ENCODE measurements at regions not wholly inside any gene's neighbourhood (a gene's known extent, or its start where the extent isn't known, plus 50 kb on each side); places are given as distances from the start of the nearest gene placed in this dataset.
"Not testable (repeated sequence)": the region's sequence is repeated elsewhere in the genome, so short reads cannot be mapped to it uniquely, and the experiment has no call there.

DNA sequence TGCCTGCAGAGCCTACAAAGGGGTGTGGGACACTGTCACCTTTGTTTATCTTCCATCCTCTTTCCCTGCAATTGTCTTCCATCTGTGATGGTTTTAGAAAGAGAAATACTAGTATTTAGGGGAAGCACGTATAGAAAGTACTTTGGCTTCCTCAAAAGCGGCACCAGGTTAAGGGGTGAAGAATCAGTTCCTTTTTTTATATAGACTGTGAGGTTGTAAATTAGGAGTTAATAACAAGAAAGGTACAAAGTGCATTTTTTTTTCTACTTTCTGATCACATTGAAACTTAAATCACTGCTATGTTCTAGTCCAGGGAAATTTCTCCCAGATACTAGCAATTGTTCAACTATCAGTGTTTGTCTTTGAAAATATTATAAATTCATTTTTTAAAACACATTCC is 219.3 kb downstream of the CEMIP2 start:
- Mint-ChIP-seq H3K4me3 (no peak overlapping the region), H3K4me1 (no peaks in the 10 kb centered on the region), H3K27me3 (peaks cover 40% of the 10 kb centered on the region), H3K9me3 (no peaks in the 10 kb centered on the region), H3K27ac (no peak overlapping the region)
- no peak for ATAC-seq
- no peak for DNase-seq

GRCh38 chr9:71544464-71544863 is 223.8 kb downstream of the CEMIP2 start:
- H3K9me3 Mint-ChIP-seq, result no peaks in the 10 kb centered on the region
- H3K4me3 Mint-ChIP-seq, result no peak overlapping the region
- no peak overlapping the region for H3K27ac Mint-ChIP-seq
- DNase-seq, result no peak
- peaks cover 34% of the 10 kb centered on the region for H3K27me3 Mint-ChIP-seq
- no peak for ATAC-seq
- H3K4me1 Mint-ChIP-seq, result no peaks in the 10 kb centered on the region

GRCh38 chr9:71541436-71541835 is 226.9 kb downstream of the CEMIP2 start:
- Mint-ChIP-seq H3K9me3 (no peaks in the 10 kb centered on the region), H3K4me1 (no peaks in the 10 kb centered on the region), H3K4me3 (no peak overlapping the region), H3K27me3 (peaks cover 19% of the 10 kb centered on the region), H3K27ac (no peak overlapping the region)
- no peak for ATAC-seq
- no peak for DNase-seq

DNA sequence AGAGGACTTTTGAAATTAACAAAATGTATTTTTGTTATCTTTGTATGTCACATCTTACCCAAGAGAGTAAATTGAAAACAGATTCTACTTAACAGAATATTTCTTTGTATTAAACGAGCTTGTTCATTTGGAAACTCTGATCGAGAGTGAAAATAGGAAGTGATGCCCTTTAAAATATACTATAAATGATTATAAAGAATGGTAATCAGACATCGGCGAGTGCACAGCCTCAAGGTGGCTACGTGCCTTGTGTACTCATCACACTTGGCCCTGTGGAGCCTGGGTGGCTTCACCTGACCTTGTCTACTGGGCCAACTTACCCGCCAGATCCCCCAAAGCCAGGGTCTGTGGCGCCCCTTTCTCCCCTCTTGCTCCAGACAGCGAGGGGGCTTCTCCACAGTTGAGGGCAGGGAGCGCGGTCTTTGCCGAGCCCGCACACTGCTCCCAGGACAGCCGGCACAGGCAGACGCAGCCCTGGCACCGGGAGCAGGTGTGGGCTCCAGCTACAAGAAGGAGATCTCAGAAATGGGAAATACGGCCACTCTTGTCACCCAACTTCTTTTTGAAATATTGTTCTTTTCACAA is 243.2 kb downstream of the CEMIP2 start:
- no peak overlapping the region for H3K4me3 Mint-ChIP-seq
- H3K27ac Mint-ChIP-seq, result no peak overlapping the region
- H3K9me3 Mint-ChIP-seq, result no peaks in the 10 kb centered on the region
- DNase-seq (no peak), ATAC-seq (no peak)
- H3K27me3 Mint-ChIP-seq, result peaks cover 3% of the 10 kb centered on the region
- no peaks in the 10 kb centered on the region for H3K4me1 Mint-ChIP-seq

GRCh38 chr9:71524516-71524915 is 243.8 kb downstream of the CEMIP2 start:
- no peak overlapping the region for H3K27ac Mint-ChIP-seq

GRCh38 chr9:71521132-71521531 is 247.2 kb downstream of the CEMIP2 start:
- ATAC-seq (no peak), DNase-seq (no peak)
- Mint-ChIP-seq H3K4me1 (peaks cover 7% of the 10 kb centered on the region), H3K4me3 (no peak overlapping the region), H3K9me3 (no peaks in the 10 kb centered on the region), H3K27me3 (peaks cover 8% of the 10 kb centered on the region), H3K27ac (no peak overlapping the region)

More at GRCh38 chr9:71524516-71524915, 243.8 kb downstream of the CEMIP2 start:
- no peaks in the 10 kb centered on the region for H3K9me3 Mint-ChIP-seq
- no peak overlapping the region for H3K4me3 Mint-ChIP-seq
- H3K4me1 Mint-ChIP-seq, result no peaks in the 10 kb centered on the region
- ATAC-seq (no peak), DNase-seq (no peak)
- H3K27me3 Mint-ChIP-seq, result peaks cover 8% of the 10 kb centered on the region

DNA sequence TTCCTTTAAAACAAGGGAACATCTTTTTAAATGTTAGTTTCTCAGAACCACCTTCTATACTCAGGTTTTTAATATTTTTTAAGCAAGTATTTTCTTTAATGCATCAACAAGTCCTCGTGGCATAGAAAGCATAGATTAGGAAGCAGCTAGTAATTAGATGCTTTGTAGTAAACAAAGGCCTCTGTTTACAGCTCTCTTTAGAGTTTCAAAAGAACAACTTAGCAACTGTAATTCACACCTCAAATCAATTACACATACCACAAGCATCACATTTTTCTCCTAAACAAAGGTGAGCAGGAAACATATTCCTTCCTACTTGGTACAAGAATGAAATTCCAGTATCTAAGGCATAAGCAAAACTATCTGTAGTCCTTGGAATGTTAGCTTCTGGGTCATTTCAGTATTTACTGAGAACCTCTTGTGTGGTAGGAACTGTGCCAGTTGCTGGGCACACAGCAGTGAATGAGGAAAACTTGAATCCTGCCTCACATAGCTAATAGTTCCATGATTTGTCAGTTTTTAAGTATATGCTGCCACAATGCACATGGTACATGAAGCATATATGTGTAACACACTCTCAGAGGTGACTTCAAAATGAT is 249.1 kb downstream of the CEMIP2 start:
- H3K27me3 Mint-ChIP-seq, result peaks cover 15% of the 10 kb centered on the region
- H3K9me3 Mint-ChIP-seq, result no peaks in the 10 kb centered on the region
- H3K4me3 Mint-ChIP-seq, result no peak overlapping the region
- no peak overlapping the region for H3K27ac Mint-ChIP-seq
- ATAC-seq (no peak), DNase-seq (no peak)
- peaks cover 7% of the 10 kb centered on the region for H3K4me1 Mint-ChIP-seq

GRCh38 chr9:71518045-71518827 is 250.1 kb downstream of the CEMIP2 start:
- Mint-ChIP-seq H3K27me3 (peaks cover 15% of the 10 kb centered on the region), H3K4me3 (no peak overlapping the region)

DNA sequence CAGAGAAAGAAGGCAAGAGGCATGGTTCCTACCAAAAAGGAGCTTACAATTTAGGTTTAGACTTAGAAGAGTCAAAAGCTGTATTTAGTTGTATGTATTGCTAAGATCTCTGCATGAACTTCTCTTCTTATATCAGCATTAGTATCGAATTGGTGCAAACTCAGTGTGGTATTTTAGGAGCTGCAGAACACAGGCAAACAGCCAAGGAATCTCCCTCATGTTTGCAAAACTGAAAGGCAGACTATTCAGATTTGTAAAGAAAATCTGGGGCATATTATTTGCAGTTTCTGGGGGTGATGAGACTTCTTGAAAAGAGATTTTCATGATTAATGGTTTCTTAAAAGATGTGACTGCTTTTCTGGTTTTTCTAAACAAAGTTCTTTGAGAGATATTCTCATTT is 252.7 kb downstream of the CEMIP2 start:
- ATAC-seq (no peak), DNase-seq (no peak)
- Mint-ChIP-seq H3K27ac (no peak overlapping the region), H3K4me1 (peaks cover 7% of the 10 kb centered on the region), H3K27me3 (peaks cover 15% of the 10 kb centered on the region), H3K4me3 (no peak overlapping the region), H3K9me3 (no peaks in the 10 kb centered on the region)

More at GRCh38 chr9:71518045-71518827, 250.1 kb downstream of the CEMIP2 start:
- ATAC-seq, result no peak
- no peak for DNase-seq
- Mint-ChIP-seq H3K9me3 (no peaks in the 10 kb centered on the region), H3K27ac (peak overlapping the region in 1 of 2 donors; percentile 85), H3K4me1 (peaks cover 7% of the 10 kb centered on the region)

GRCh38 chr9:71515107-71515506 is 253.2 kb downstream of the CEMIP2 start:
- H3K27ac Mint-ChIP-seq, result no peak overlapping the region
- no peak for ATAC-seq
- H3K27me3 Mint-ChIP-seq, result peaks cover 12% of the 10 kb centered on the region
- no peak for DNase-seq
- H3K9me3 Mint-ChIP-seq, result no peaks in the 10 kb centered on the region
- H3K4me1 Mint-ChIP-seq, result peaks cover 7% of the 10 kb centered on the region
- no peak overlapping the region for H3K4me3 Mint-ChIP-seq

GRCh38 chr9:71514344-71514975 is 253.9 kb downstream of the CEMIP2 start:
- DNase-seq (no peak), ATAC-seq (no peak)
- Mint-ChIP-seq H3K27ac (no peak overlapping the region), H3K4me3 (no peak overlapping the region), H3K4me1 (peaks cover 7% of the 10 kb centered on the region), H3K9me3 (no peaks in the 10 kb centered on the region), H3K27me3 (peaks cover 7% of the 10 kb centered on the region)

- Mint-ChIP-seq H3K4me3 (no peak overlapping the region), H3K27ac (no peak overlapping the region), H3K27me3 (peaks cover 9% of the 10 kb centered on the region), H3K4me1 (no peaks in the 10 kb centered on the region), H3K9me3 (no peaks in the 10 kb centered on the region)
- no peak for ATAC-seq
- DNase-seq, result no peak
Observed at GRCh38 chr9:71509054-71509453, 259.3 kb downstream of the CEMIP2 start.

GRCh38 chr9:71508141-71508540 is 260.2 kb downstream of the CEMIP2 start:
- not testable (repeated sequence) for H3K9me3 Mint-ChIP-seq, H3K27ac Mint-ChIP-seq, H3K4me3 Mint-ChIP-seq, ATAC-seq, H3K27me3 Mint-ChIP-seq, H3K4me1 Mint-ChIP-seq, DNase-seq

GRCh38 chr9:71506821-71507220 is 261.5 kb downstream of the CEMIP2 start:
- no peak overlapping the region for H3K27ac Mint-ChIP-seq
- H3K27me3 Mint-ChIP-seq, result peaks cover 16% of the 10 kb centered on the region
- no peak for DNase-seq

GRCh38 chr9:71504636-71505035 is 263.7 kb downstream of the CEMIP2 start:
- no peak overlapping the region for H3K27ac Mint-ChIP-seq
- ATAC-seq (no peak), DNase-seq (no peak)
- no peak overlapping the region for H3K4me3 Mint-ChIP-seq
- no peaks in the 10 kb centered on the region for H3K4me1 Mint-ChIP-seq
- H3K9me3 Mint-ChIP-seq, result peaks cover 0 to 5% of the 10 kb centered on the region in 2 donors
- H3K27me3 Mint-ChIP-seq, result peaks cover 18% of the 10 kb centered on the region

More at GRCh38 chr9:71506821-71507220, 261.5 kb downstream of the CEMIP2 start:
- Mint-ChIP-seq H3K4me3 (no peak overlapping the region), H3K4me1 (no peaks in the 10 kb centered on the region), H3K9me3 (no peaks in the 10 kb centered on the region)
- no peak for ATAC-seq

GRCh38 chr9:71498691-71499090 is 269.6 kb downstream of the CEMIP2 start:
- H3K27me3 Mint-ChIP-seq, result peaks cover 27% of the 10 kb centered on the region
- H3K27ac Mint-ChIP-seq, result no peak overlapping the region
- no peak overlapping the region for H3K4me3 Mint-ChIP-seq
- peaks cover 0 to 21% of the 10 kb centered on the region in 2 donors for H3K9me3 Mint-ChIP-seq
- no peaks in the 10 kb centered on the region for H3K4me1 Mint-ChIP-seq
- no peak for ATAC-seq
- DNase-seq, result no peak
